ENCODE measurements at regions not wholly inside any gene's neighbourhood (a gene's known extent, or its start where the extent isn't known, plus 50 kb on each side); places are given as distances from the start of the nearest gene placed in this dataset.
"Not testable (repeated sequence)": the region's sequence is repeated elsewhere in the genome, so short reads cannot be mapped to it uniquely, and the experiment has no call there.

DNA sequence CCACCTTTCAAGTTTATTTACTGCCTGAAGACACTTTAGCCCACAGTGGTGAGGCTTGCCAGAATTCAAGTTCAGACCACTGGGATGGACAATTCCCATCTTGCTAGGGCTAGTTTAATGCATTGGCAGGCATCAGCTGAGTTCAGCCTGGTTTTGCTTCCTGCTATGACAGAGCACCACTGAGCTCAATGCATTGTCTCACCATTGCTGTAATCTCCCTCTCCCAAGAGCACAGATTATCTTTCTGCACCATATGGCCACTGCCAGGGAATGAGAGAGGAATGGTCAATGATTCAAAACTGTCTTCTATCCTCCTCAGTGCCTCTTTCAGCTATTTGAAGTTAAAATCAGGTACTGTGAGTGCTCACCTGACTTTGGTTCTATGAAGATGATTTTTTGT is 160.8 kb downstream of the XPNPEP1 start:
- H3K4me1 Mint-ChIP-seq (ENCODE audit: unreplicated experiment): no peaks in the 10 kb centered on the region
- DNase-seq (ENCODE audit: extremely low spot score, unreplicated experiment): no peak
- H3K27ac Mint-ChIP-seq: no peak overlapping the region
- H3K4me3 Mint-ChIP-seq: no peak overlapping the region
- H3K27me3 Mint-ChIP-seq: no peaks in the 10 kb centered on the region
- H3K9me3 Mint-ChIP-seq: no peaks in the 10 kb centered on the region
- peaks cover 4% of the 10 kb centered on the region for H3K36me3 Mint-ChIP-seq
- TF ChIP-seq CTCF (conservative IDR thresholded peaks at IDR 0.05): no peak

GRCh38 chr10:109757670-109758069 is 165.6 kb downstream of the XPNPEP1 start:
- H3K9me3 Mint-ChIP-seq; H3K4me3 Mint-ChIP-seq; H3K4me1 Mint-ChIP-seq (ENCODE audit: unreplicated experiment); H3K27ac Mint-ChIP-seq; DNase-seq (ENCODE audit: extremely low spot score, unreplicated experiment); H3K27me3 Mint-ChIP-seq; H3K36me3 Mint-ChIP-seq: not testable (repeated sequence)
- TF ChIP-seq CTCF (conservative IDR thresholded peaks at IDR 0.05): peak; percentile 51

DNA sequence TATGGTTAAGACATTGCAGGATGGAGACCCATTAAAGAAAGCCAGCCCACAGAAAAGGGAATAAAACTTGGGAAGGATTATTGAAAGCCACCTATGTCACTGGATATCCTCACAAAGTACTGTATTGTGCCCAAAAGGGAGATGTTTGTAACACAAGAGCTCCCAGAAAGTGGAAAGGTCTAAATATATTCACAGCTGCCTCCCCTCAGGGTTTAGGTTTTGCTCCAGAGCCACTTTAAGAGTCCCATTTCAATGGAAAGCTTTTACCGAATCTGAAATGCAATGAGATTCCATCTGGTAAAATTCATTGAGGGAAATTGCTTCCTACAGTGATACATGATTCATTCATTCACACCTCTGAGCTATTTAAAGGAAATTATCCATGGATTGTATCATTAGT is 176.4 kb downstream of the XPNPEP1 start:
- Mint-ChIP-seq H3K27ac (no peak overlapping the region), H3K27me3 (peaks cover 6% of the 10 kb centered on the region), H3K4me3 (no peak overlapping the region), H3K36me3 (no peaks in the 10 kb centered on the region), H3K9me3 (no peaks in the 10 kb centered on the region), H3K4me1 (ENCODE audit: unreplicated experiment) (peaks cover 13% of the 10 kb centered on the region)
- DNase-seq (ENCODE audit: extremely low spot score, unreplicated experiment): no peak
- no peak for TF ChIP-seq CTCF (conservative IDR thresholded peaks at IDR 0.05)

- Mint-ChIP-seq H3K36me3 (no peaks in the 10 kb centered on the region), H3K4me1 (ENCODE audit: unreplicated experiment) (peaks cover 13% of the 10 kb centered on the region), H3K4me3 (no peak overlapping the region), H3K27ac (no peak overlapping the region), H3K27me3 (peaks cover 6% of the 10 kb centered on the region), H3K9me3 (no peaks in the 10 kb centered on the region)
- no peak for TF ChIP-seq CTCF (conservative IDR thresholded peaks at IDR 0.05)
- DNase-seq (ENCODE audit: extremely low spot score, unreplicated experiment): no peak
Measured at GRCh38 chr10:109744020-109744419, 179.3 kb downstream of the XPNPEP1 start.

DNA sequence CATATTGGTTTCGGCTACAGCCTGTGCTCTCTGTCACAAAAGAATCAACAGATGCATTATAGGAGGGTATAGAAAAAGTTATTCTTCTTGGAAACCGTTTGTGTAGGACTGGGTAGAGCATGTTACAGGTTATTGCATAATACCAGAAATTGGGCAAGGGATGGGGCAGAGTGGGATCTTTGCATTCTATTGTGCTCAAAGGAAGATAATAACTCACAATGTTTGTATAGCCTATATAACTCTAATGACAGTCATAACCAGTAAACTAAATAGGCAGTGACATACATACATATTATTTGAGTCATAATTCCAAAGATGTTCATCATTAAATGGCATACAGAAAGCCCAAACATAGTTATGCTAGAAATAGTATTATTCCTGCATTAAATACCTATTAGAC is 179.7 kb downstream of the XPNPEP1 start:
- Mint-ChIP-seq H3K27me3 (peaks cover 6% of the 10 kb centered on the region), H3K27ac (no peak overlapping the region), H3K36me3 (no peaks in the 10 kb centered on the region), H3K9me3 (no peaks in the 10 kb centered on the region), H3K4me1 (ENCODE audit: unreplicated experiment) (peaks cover 13% of the 10 kb centered on the region), H3K4me3 (no peak overlapping the region)
- TF ChIP-seq CTCF (conservative IDR thresholded peaks at IDR 0.05): no peak
- DNase-seq (ENCODE audit: extremely low spot score, unreplicated experiment): no peak

GRCh38 chr10:109743146-109743545 is 180.2 kb downstream of the XPNPEP1 start:
- DNase-seq (ENCODE audit: extremely low spot score, unreplicated experiment): no peak
- Mint-ChIP-seq H3K27me3 (peaks cover 6% of the 10 kb centered on the region), H3K36me3 (no peaks in the 10 kb centered on the region), H3K4me3 (no peak overlapping the region), H3K4me1 (ENCODE audit: unreplicated experiment) (peaks cover 13% of the 10 kb centered on the region), H3K27ac (no peak overlapping the region), H3K9me3 (no peaks in the 10 kb centered on the region)
- TF ChIP-seq CTCF (conservative IDR thresholded peaks at IDR 0.05): no peak

Measured in type B pancreatic cell (in vitro differentiated cells).